ENCODE measurements at regions not wholly inside any gene's neighbourhood (a gene's known extent, or its start where the extent isn't known, plus 50 kb on each side); places are given as distances from the start of the nearest gene placed in this dataset.

- no peak for DNase-seq
Measured at GRCh38 chr2:16288371-16289112, 348.2 kb downstream of the MYCN start.

- DNase-seq: no peak
Measured at GRCh38 chr2:16287831-16288230, 347.5 kb downstream of the MYCN start.

DNA sequence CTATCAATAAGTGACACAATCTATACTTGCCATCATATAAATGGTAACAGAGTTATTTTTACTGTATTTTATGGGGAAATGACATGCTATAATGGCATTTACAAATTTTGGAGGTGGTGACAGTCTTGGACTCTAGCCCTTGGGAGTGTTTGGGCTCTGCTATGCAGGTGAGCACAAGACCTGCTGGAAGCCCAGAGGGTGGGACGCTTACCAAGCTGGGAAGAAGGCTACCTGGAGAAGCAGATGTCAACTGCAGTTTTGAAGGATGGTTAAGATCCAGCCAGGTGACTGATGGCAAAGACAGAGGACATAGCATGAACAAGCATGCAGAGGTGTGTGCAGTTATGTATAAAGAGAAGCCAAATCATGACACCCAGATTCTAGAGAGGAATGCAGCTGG lies 346.9 kb downstream of the MYCN start:
- DNase-seq: no peak

DNA sequence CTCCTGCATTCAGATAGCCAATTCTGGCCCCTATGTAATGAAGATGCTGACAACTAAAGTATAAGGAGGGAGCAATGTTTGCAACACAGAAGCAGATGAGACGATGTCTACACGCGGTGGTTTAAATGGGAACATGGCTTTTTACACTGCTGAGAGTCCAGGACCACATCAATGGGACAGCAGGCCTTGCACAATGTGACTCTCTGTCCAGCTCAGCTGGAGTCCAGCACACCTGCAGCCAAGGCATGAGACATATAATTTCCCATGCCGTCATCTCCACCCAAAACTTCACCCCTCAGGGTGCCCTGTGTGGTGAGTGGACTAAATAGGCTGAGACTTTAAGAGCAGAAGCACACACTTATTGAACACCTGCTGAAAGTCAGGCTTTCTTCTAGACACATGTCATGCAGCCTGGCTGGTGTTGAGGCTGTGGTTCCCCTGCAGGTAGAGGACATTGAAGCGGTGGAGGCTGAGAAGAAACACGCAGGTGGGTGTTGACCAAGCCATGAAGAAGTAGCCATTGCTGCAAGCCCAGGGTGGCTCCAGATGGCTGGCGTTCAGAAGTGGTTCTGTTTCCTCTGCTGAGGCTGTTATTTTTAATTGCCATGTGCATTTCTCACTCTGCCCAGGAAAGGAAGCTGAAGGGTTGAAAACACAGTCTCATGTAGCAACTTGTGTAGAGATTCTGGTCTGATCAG lies 345.6 kb downstream of the MYCN start:
- DNase-seq: no peak

- no peak for DNase-seq
Measured at GRCh38 chr2:16284941-16285625, 344.7 kb downstream of the MYCN start.

DNA sequence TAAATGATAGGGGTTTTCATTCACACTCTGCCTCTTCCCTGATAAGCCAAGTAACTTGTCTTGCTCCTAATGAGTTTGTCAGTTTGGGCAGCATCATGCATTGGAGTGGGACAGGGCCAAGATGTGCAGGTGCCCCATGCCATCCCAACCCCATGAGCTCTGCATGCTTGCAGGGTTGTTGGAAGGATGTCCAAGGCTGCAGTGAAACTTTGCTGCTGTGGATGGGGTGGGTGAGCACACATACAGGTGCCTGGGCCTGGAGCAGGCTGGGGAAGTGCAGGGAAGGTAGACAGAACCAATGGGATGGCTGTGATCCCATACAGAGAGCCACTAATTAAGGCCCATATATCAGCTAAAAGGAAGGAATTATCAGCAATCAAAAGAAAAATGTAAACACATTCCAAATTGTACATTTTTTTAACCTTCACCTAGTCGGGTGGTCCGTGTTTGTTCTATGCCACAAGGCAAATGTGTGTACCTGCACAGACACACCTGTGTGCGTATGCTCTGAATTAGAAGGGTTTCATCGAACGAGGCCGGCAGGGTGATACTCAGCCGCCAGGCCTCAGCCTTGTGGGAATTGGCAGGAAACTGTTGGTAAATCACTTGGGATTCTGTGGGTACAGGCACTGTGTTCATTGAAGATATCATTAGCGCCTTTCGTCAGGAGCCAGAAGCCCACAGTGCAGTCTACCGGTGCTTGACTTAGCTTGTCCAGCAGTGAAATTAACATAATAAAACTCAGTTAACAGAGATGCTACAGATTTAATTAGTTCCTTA lies 342.9 kb downstream of the MYCN start:
- DNase-seq: no peak

- no peak for DNase-seq
Measured at GRCh38 chr2:16282511-16282910, 342.2 kb downstream of the MYCN start.

DNA sequence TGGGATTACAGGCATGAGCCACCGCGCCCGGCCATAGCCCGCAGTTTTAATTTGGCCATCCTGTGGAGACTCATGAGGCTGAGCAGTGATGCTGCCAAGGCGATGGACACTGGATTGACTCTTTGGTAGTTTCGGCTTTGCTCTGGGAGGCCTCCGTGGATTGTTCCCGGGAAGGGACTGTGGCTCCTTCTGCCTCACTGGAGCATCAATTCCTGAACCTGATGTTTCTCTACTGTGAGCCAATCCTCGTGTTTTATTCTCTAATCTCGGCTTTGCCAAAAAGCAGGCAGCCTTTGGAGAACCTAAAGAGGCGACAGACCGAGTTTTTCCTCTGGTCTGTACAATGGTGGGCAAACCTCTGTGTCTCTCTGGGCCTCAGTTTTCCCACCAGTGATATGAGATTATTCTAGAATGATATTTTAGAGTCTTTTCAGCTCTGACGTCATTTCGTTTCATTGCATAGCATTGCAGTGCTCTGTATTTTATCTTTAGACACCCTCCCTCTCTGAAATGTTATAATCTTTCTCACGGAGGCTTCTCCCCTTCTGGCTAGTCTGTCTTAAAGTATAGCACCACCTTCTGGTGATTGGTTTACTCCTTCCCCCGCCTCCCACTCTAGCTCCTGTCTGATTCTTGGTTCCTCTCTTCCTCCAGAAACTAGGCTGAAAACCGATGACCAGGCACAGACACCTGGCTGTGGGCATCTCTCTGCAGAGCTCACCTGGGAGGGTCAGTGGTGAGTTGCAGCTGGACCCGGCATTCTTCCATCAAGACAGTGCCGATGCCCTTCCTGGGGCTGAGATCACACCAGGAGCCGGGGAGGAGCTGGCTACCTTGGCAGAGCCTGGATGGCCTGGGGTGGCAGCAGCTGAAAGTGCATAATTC lies 341.3 kb downstream of the MYCN start:
- peak; percentile 2 for DNase-seq

DNA sequence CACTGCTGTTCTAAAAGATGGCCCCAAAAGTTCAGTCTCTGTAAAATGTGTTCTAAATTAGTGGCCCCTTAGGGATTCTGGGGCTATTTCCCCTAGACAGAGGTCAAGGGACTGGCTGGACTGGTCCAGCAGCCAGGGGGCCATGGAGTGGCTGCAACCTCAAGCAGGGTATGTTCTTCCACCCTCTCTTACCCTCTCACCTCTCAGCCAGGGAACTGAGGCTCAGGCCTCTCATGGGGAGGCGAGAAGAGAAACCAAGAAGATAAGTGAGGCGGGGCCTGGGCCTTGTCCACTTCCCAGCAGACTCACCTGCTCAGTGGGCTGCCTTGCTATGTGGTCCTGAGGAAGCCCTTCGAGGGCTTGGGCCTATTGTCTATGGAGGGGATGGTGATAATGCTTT lies 339.7 kb downstream of the MYCN start:
- no peak for DNase-seq

- no peak for DNase-seq
Measured at GRCh38 chr2:16279641-16280040, 339.3 kb downstream of the MYCN start.

- DNase-seq: no peak
Measured at GRCh38 chr2:16279201-16279570, 338.8 kb downstream of the MYCN start.

DNA sequence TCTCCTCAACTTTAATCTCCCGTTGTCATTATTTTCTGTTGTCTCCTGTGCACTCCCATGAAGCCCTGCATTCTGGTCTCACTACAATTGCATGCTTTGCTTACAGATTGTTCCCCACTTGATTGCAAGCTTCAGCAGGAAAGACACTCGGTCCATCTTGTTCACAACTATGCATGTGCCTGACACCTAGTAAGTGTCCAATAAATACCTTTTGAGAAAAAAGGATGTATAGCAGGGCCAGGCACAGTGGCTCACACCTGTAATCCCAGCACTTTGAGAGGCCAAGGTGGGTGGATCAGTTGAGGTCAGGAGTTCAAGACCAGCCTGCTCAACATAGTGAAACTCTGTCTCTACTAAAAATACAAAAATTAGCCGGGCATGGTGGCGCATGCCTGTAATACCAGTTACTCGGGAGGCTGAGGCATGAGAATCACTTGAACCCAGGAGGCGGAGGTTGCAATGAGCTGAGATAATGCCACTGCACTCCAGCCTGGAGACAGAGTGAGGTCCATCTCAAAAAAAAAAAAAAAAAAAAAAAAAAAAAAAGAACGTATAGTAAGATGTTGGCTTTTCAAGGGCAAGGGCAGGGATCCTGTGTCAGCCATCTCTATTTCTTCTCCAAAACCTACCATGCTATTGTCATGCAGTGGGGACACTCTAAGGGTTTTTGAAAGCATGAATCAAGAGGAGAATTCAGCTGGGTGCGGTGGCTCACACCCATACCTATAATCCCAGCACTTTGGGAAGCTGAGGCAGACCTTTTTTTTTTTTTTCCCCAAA lies 338.3 kb downstream of the MYCN start:
- DNase-seq: no peak

DNA sequence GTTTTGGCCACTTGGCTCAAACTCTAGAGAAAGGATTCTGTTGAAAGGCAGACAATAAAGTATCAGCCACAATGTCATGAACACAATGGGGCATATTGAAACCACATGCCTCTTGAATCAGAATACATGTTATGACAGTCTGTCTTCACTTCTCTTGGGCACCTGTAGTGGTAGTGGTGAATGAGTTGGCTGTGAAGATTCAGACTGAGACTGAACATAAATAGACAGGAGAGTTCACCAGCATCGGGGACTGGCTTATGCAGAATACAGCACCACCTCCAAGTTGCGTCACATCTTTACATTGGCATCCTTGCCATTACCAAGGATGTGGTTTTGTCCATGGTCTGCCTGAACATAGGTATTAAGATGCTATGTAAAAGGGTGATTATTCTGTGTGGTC lies 336.8 kb downstream of the MYCN start:
- no peak for DNase-seq

GRCh38 chr2:16275661-16276060 lies 335.3 kb downstream of the MYCN start:
- DNase-seq: no peak

GRCh38 chr2:16275131-16275530 lies 334.8 kb downstream of the MYCN start:
- DNase-seq: no peak

DNA sequence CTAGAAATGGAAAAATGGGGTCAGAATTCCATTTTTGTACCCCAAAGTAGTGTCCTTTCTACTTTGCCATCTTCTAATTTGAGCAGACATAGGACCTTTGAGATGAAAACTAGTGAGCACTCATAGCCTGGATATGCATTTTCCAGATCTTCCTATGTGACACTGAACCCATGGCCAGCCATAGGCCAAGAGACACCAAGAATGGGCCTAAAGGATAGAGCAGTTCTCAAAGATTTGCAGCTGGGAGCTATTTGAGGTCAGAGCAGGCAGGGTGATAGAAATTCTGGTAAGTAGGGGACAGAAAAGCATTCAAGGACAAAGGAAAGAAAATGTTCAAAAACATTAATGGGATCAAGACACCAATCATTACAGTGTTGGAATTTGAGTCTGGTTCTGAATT lies 332.8 kb downstream of the MYCN start:
- no peak for DNase-seq

DNA sequence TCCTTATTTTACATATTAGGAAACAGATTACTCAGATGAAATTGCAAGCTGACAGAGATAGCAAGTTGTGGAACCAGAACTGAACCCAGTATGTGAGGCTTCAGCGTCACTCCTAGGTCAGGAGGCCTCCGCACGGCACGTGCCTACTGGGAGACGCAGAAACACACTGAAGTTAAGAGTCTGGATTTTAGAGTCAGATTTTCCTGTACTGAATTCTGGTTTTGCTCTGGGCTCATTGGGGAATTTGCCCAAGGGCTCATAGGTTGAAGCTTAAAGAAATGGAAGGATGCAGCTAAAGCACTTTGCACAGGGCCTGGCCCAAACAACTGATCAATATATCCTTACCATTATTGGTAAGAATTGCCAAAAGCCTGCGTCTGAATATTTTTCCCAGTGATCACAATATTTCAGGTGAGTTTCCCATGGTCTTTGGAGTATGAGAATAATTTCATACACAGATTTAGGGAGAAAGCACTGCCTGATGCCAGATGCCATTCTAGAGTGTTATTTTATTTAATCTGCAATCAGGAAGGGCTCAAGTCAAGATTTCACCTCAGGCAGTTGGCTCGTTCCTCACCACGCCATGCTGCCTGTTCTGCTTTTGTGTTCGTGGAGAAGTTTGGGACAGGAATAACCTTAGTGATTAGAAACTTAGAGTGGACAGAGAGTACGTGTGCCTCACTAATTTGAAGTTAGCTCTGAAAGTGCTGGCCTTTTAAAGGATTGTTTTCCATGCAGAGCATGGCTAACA lies 331.9 kb downstream of the MYCN start:
- no peak for DNase-seq

DNA sequence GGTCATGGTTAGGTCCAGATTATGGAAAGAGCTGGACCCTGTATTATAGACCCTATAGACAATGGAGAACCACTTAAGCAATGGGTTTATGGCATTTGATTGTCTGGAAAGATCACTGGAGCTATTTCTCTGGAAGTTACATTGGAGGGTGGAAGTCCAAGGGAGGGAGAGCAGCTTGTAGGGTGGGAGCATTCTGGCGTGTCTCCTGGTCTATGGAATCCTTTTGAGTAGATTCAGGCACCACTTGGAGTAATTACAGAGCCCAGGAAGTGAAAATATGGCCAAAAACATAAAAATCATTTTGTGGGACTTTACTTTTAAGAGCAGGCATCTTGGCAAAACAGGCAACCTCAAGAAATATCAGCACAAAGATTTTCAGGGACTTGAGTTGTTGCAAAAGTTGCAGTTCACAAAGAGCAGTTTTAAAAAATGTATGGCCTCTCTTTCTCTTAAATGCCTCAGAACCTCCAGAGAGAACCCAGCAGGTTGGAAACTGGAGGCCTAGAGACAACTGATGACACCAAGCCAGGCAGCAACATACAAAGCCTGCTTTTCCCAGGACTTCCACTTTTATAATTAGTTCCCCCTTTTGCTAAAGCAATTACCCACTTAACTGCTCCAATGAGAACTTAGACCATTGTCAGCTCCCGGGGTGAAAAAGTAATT lies 331.0 kb downstream of the MYCN start:
- no peak for DNase-seq

- DNase-seq: no peak
Measured at GRCh38 chr2:16270441-16270840, 330.1 kb downstream of the MYCN start.
